GM12878 (cell line): ENCODE measurements at regions not wholly inside any gene's neighbourhood (a gene's known extent, or its start where the extent isn't known, plus 50 kb on each side); places are given as distances from the start of the nearest gene placed in this dataset.

Source experiments
- ATAC-seq: fragments of 200-7000 bp; cut with Tn5 transposase; 3 replicates; pipeline ENCODE4 v1.9.1; 2020; ENCODE audit warnings: mild to moderate bottlenecking, moderate library complexity
- BruUV-seq: library from RNA; stranded (reverse); fragments of 400-500 nt; replicated peaks from 2 replicates; lab custom pipeline; 2021; lab: Mats Ljungman, UMichigan
- CTCF ChIA-PET: fragments of 300-600 bp; sonication (Branson Sonifier 250); formaldehyde crosslinking; extraction: SDS; loops from one replicate; lab custom pipeline; 2021; ENCODE audit warnings: inconsistent platforms; lab: Yijun Ruan, JAX
- POLR2A ChIA-PET: fragments of 350-600 bp; formaldehyde crosslinking; extraction: SDS; loops from one replicate; lab custom pipeline; 2021; ENCODE audit warnings: inconsistent platforms; lab: Charles Lee
- RAD21 ChIA-PET: fragments of 300-600 bp; sonication (Branson Sonifier 250); formaldehyde crosslinking; loops from one replicate; lab custom pipeline; 2023; ENCODE audit warnings: antibody characterized with exemption; ENCODE audit not compliant: unreplicated experiment; lab: Charles Lee
- SMC1A ChIA-PET: fragments of 300-600 bp; sonication (Branson Sonifier 250); formaldehyde crosslinking; loops from one replicate; lab custom pipeline; 2023; ENCODE audit not compliant: unreplicated experiment, uncharacterized antibody; lab: Charles Lee
- DNase-seq: peaks from one replicate; pipeline ENCODE4 v3.0.0-alpha.2; 2011; ENCODE audit warnings: low read depth, low spot score
- FAIRE-seq: peaks from 3 replicates; lab custom pipeline; 2011; peaks lifted over from hg19 to GRCh38; lab: Jason Lieb, UNC
- H2AFZ ChIP-seq: 2 replicates; pipeline ENCODE4 v1.6.0; 2011; ENCODE audit warnings: low read depth, low read length, control low read depth; ENCODE audit not compliant: control insufficient read depth
- H3K27ac ChIP-seq: 2 replicates; pipeline ENCODE4 v1.5.1; 2011; ENCODE audit warnings: control low read depth; ENCODE audit not compliant: control insufficient read depth, insufficient read depth
- H3K27me3 ChIP-seq, 2 experiments: replicated peaks in 1 of 2; 2 replicates each; pipeline versions ENCODE4 v1.6.0 to v1.6.1; 2011; ENCODE audit warnings: low read length in 1 of 2; ENCODE audit not compliant: control insufficient read depth in 2 of 2, insufficient read depth in 2 of 2
- H3K36me3 ChIP-seq, 2 experiments: 2 replicates each; pipeline ENCODE4 v1.5.1; 2011; ENCODE audit warnings: low read length in 1 of 2; ENCODE audit not compliant: control insufficient read depth in 2 of 2, insufficient read depth in 2 of 2
- H3K4me1 ChIP-seq: 2 replicates; pipeline ENCODE4 v1.6.1; 2011; ENCODE audit warnings: mild to moderate bottlenecking, low read length, moderate library complexity, mixed read lengths; ENCODE audit not compliant: control insufficient read depth, insufficient read depth
- H3K4me2 ChIP-seq: 2 replicates; pipeline ENCODE4 v1.6.0; 2011; ENCODE audit warnings: control low read depth; ENCODE audit not compliant: control insufficient read depth, insufficient read depth
- H3K4me3 ChIP-seq: fragments of 200-600 bp; sonication (generic); 2 replicates; pipeline ENCODE4 v1.5.1; 2016
- H3K79me2 ChIP-seq: 2 replicates; pipeline ENCODE4 v1.6.0; 2011; ENCODE audit warnings: low read length; ENCODE audit not compliant: control insufficient read depth, insufficient read depth
- H3K9ac ChIP-seq: 2 replicates; pipeline ENCODE4 v1.8.0; 2011; ENCODE audit warnings: low read length, control low read depth, mixed read lengths; ENCODE audit not compliant: control insufficient read depth, insufficient read depth
- H3K9me3 ChIP-seq: replicated peaks from 3 replicates; pipeline ENCODE4 v1.5.1; 2011; ENCODE audit warnings: mild to moderate bottlenecking, low read length; ENCODE audit not compliant: control insufficient read depth, insufficient read depth
- H4K20me1 ChIP-seq: 2 replicates; pipeline ENCODE4 v1.6.0; 2011; ENCODE audit not compliant: control insufficient read depth, insufficient read depth
- CBX5 ChIP-seq: sonication (generic); IDR thresholded peaks from 2 replicates; pipeline ENCODE4 v1.6.1; 2016; ENCODE audit warnings: low read depth, moderate library complexity, mild to moderate bottlenecking, inconsistent platforms
- CHD1 ChIP-seq: IDR thresholded peaks from 2 replicates; pipeline ENCODE4 v1.6.1; 2012; ENCODE audit warnings: low read depth, low read length, improper control_type of control experiment
- RB1 ChIP-seq: fragments of 450-650 bp; formaldehyde crosslinking; IDR thresholded peaks from 2 replicates; pipeline ENCODE4 v1.6.1; 2017; ENCODE audit warnings: mild to moderate bottlenecking, borderline replicate concordance
- WGBS: methylation state at CpG from one replicate; pipeline ENCODE4 v1.1.6; 2016; ENCODE audit warnings: low lambda C conversion rate; ENCODE audit not compliant: insufficient replicate concordance, insufficient coverage; ENCODE audit errors: missing lambda C conversion rate; 5-methylcytosine and 5-hydroxymethylcytosine counted together
- in situ Hi-C: fragments of 300-500 bp; cut with MboI; formaldehyde crosslinking; loops from 9 replicates; pipeline ENCODE4 v1.14.3; 2018; ENCODE audit warnings: mixed read lengths
- intact Hi-C: fragments of 100-400 bp; cut with micrococcal nuclease; formaldehyde crosslinking; loops from one replicate; pipeline ENCODE4 v1.14.2; 2022; ENCODE audit not compliant: unreplicated experiment
- TF ChIP-seq, protein P1 (sequence below): fragments of 450-650 bp; formaldehyde crosslinking; IDR thresholded peaks from 2 replicates; pipeline ENCODE4 v1.4.0; 2020; ENCODE audit warnings: mild to moderate bottlenecking, moderate library complexity

- TF ChIP-seq, protein P1, sequence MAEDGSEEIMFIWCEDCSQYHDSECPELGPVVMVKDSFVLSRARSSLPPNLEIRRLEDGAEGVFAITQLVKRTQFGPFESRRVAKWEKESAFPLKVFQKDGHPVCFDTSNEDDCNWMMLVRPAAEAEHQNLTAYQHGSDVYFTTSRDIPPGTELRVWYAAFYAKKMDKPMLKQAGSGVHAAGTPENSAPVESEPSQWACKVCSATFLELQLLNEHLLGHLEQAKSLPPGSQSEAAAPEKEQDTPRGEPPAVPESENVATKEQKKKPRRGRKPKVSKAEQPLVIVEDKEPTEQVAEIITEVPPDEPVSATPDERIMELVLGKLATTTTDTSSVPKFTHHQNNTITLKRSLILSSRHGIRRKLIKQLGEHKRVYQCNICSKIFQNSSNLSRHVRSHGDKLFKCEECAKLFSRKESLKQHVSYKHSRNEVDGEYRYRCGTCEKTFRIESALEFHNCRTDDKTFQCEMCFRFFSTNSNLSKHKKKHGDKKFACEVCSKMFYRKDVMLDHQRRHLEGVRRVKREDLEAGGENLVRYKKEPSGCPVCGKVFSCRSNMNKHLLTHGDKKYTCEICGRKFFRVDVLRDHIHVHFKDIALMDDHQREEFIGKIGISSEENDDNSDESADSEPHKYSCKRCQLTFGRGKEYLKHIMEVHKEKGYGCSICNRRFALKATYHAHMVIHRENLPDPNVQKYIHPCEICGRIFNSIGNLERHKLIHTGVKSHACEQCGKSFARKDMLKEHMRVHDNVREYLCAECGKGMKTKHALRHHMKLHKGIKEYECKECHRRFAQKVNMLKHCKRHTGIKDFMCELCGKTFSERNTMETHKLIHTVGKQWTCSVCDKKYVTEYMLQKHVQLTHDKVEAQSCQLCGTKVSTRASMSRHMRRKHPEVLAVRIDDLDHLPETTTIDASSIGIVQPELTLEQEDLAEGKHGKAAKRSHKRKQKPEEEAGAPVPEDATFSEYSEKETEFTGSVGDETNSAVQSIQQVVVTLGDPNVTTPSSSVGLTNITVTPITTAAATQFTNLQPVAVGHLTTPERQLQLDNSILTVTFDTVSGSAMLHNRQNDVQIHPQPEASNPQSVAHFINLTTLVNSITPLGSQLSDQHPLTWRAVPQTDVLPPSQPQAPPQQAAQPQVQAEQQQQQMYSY: no peak
- TF ChIP-seq CHD1 (no peak), RB1 (no peak), CBX5 (no peak)
- ATAC-seq (no peak), DNase-seq (no peak), FAIRE-seq (no peak)
- Histone ChIP-seq H3K4me2 (no peak overlapping the region), H3K27ac (no peak overlapping the region), H3K79me2 (no peaks in the 10 kb centered on the region), H3K4me3 (no peak overlapping the region), H3K9ac (no peak overlapping the region), H2AFZ (no peak overlapping the region), H3K27me3 (peaks cover 0 to 1% of the 10 kb centered on the region in 2 experiments; a peak in 1 of 4 replicates), H4K20me1 (no peaks in the 10 kb centered on the region), H3K36me3 (no peaks in the 10 kb centered on the region), H3K4me1 (no peaks in the 10 kb centered on the region), H3K9me3 (no peaks in the 10 kb centered on the region)
- RAD21 ChIA-PET: no interaction called here
- no TSS peak for BruUV-seq
- CTCF ChIA-PET: no interaction called here
- 25% methylated on average over 2 of the region's 2 CpGs for WGBS
- SMC1A ChIA-PET: no interaction called here
- intact Hi-C loops: no loop called here
- POLR2A ChIA-PET: no interaction called here
- in situ Hi-C loops: no loop called here
Observed at GRCh38 chr10:84588971-84589370, 260.6 kb downstream of the CCSER2 start.
